ENCODE measurements at regions not wholly inside any gene's neighbourhood (a gene's known extent, or its start where the extent isn't known, plus 50 kb on each side); places are given as distances from the start of the nearest gene placed in this dataset.

DNA sequence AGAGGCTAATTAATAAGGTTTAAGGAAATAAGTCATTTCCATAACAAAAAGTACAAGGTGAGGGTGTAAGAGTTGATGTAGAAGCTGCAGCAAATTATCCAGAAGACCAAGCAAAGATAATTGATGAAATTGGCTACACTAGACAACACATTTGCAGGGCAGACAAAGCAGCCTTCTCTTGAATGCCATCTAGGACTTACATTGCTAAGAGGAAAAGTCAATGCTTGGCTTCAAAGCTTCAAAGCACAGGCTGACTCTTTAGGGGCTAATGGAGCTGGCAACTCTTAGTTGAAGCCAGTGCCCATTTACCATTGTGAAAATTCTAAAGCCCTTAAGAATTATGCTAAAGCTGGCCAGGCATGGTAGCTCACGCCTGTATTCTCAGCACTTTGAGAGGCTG lies 728.6 kb upstream of the KLHL29 start:
- Mint-ChIP-seq H3K9me3 (peaks cover 2% of the 10 kb centered on the region), H3K4me3 (no peak overlapping the region), H3K27ac (ENCODE audit: unreplicated experiment) (no peak overlapping the region), H3K4me1 (no peaks in the 10 kb centered on the region), H3K27me3 (ENCODE audit: low read depth) (no peaks in the 10 kb centered on the region), H3K36me3 (ENCODE audit: low read depth) (no peaks in the 10 kb centered on the region)
- no peak for DNase-seq (ENCODE audit: low read depth, low spot score)
- no peak for TF ChIP-seq CTCF (conservative IDR thresholded peaks at IDR 0.05)

GRCh38 chr2:22673529-22673928 lies 711.5 kb upstream of the KLHL29 start:
- Mint-ChIP-seq H3K4me3 (no peak overlapping the region), H3K27ac (ENCODE audit: unreplicated experiment) (no peak overlapping the region), H3K36me3 (ENCODE audit: low read depth) (no peaks in the 10 kb centered on the region), H3K9me3 (no peaks in the 10 kb centered on the region), H3K4me1 (no peaks in the 10 kb centered on the region), H3K27me3 (ENCODE audit: low read depth) (no peaks in the 10 kb centered on the region)
- no peak for DNase-seq (ENCODE audit: low read depth, low spot score)
- no peak for TF ChIP-seq CTCF (conservative IDR thresholded peaks at IDR 0.05)

DNA sequence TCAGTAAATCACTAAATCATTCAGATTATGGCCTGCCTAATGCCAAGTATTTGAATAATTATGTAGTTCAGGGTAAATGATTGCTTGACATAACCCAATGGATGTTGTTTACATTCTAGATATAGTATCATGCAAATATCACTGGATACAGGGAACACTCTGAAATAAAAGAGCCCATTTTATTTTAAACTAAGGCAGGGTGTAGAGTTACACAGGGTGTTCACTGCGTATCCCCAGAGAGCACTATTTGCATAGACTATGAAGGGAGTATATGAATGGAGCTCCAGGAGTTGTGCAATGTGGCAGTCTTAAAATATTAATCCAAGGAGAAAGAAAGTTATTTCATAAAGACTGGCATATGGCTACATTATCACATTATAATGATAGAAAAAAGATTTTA lies 701.1 kb upstream of the KLHL29 start:
- no peak for TF ChIP-seq CTCF (conservative IDR thresholded peaks at IDR 0.05)
- H3K36me3 Mint-ChIP-seq (ENCODE audit: low read depth) = no peaks in the 10 kb centered on the region
- H3K27me3 Mint-ChIP-seq (ENCODE audit: low read depth) = no peaks in the 10 kb centered on the region
- no peak overlapping the region for H3K4me3 Mint-ChIP-seq
- no peaks in the 10 kb centered on the region for H3K9me3 Mint-ChIP-seq
- H3K4me1 Mint-ChIP-seq = no peaks in the 10 kb centered on the region
- no peak for DNase-seq (ENCODE audit: low read depth, low spot score)
- H3K27ac Mint-ChIP-seq (ENCODE audit: unreplicated experiment) = no peak overlapping the region

- H3K27ac Mint-ChIP-seq (ENCODE audit: unreplicated experiment) = no peak overlapping the region
- no peak overlapping the region for H3K4me3 Mint-ChIP-seq
- DNase-seq (ENCODE audit: low read depth, low spot score) = no peak
- no peaks in the 10 kb centered on the region for H3K9me3 Mint-ChIP-seq
- no peak for TF ChIP-seq CTCF (conservative IDR thresholded peaks at IDR 0.05)
- H3K36me3 Mint-ChIP-seq (ENCODE audit: low read depth) = no peaks in the 10 kb centered on the region
- H3K27me3 Mint-ChIP-seq (ENCODE audit: low read depth) = no peaks in the 10 kb centered on the region
- peaks cover 24% of the 10 kb centered on the region for H3K4me1 Mint-ChIP-seq
Measured at GRCh38 chr2:22690096-22690495, 694.9 kb upstream of the KLHL29 start.

DNA sequence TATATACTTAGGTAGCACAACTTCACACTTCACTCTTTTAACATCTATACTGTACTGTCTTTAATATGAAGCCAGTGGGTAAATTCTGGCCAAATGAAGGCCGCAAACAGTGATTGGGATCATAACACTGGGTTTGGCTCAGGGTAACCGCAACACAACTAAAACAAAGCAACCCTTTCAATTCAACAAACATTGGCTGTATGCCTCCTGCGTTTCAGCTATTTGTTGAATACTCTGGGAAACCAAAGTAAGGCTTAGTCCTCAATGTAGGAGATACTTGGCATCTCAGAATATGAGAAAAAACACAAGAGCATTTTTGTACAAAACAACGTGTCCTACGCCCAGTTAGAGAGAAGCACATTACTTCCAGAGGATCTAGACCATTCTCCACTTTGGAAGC lies 693.3 kb upstream of the KLHL29 start:
- DNase-seq (ENCODE audit: low read depth, low spot score) = no peak
- H3K4me3 Mint-ChIP-seq = no peak overlapping the region
- H3K9me3 Mint-ChIP-seq = no peaks in the 10 kb centered on the region
- H3K27me3 Mint-ChIP-seq (ENCODE audit: low read depth) = no peaks in the 10 kb centered on the region
- H3K4me1 Mint-ChIP-seq = peaks cover 29% of the 10 kb centered on the region
- TF ChIP-seq CTCF (conservative IDR thresholded peaks at IDR 0.05) = no peak
- H3K27ac Mint-ChIP-seq (ENCODE audit: unreplicated experiment) = no peak overlapping the region
- no peaks in the 10 kb centered on the region for H3K36me3 Mint-ChIP-seq (ENCODE audit: low read depth)

DNA sequence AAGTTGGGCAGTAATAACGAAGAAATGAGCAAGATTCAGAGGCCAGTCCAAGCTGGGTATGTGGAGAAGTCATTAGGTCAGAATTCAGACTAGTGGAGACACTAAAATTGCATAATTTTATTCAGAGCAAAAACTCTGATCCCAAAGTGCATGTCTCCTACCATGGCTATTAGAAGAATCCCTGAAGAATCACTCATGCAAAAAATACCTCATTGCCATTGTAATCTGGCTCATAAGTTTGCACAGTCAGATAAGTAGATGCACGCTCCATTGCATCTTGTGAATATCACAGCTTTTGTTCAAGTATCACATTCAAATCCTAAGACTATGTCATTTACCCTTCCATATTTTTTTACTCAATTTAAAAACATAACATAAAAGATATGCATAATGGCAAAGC lies 692.2 kb upstream of the KLHL29 start:
- Mint-ChIP-seq H3K27ac (ENCODE audit: unreplicated experiment) (no peak overlapping the region), H3K36me3 (ENCODE audit: low read depth) (no peaks in the 10 kb centered on the region), H3K4me3 (no peak overlapping the region), H3K9me3 (no peaks in the 10 kb centered on the region), H3K4me1 (peaks cover 29% of the 10 kb centered on the region), H3K27me3 (ENCODE audit: low read depth) (no peaks in the 10 kb centered on the region)
- no peak for DNase-seq (ENCODE audit: low read depth, low spot score)
- no peak for TF ChIP-seq CTCF (conservative IDR thresholded peaks at IDR 0.05)

Data from neural crest cell (in vitro differentiated cells).